ENCODE measurements at regions not wholly inside any gene's neighbourhood (a gene's known extent, or its start where the extent isn't known, plus 50 kb on each side); places are given as distances from the start of the nearest gene placed in this dataset.

DNA sequence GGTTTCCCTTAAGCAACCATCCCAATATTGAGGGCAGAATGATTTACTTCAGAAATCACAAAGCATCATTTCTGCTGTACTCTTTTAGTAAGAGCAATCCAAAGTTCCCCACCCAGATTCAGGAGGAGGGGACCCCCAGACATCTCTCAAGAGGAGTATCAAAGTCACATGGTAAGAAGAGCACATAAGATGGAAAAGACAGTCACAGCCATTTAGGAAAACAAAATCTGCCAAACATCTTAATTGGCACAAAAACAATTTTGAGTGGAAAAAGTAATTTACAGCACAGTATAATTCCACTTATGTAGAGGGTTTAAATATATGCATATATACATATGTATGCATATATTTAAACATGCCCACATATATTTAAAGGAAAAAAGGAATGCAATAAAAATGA, 1329.0 kb upstream of the CELF2 start:
- Mint-ChIP-seq H3K4me3 (no peak overlapping the region), H3K36me3 (ENCODE audit: low read depth) (no peaks in the 10 kb centered on the region), H3K27ac (no peak overlapping the region), H3K9me3 (no peaks in the 10 kb centered on the region), H3K27me3 (peaks cover 4% of the 10 kb centered on the region), H3K4me1 (ENCODE audit: low read depth) (no peaks in the 10 kb centered on the region)

GRCh38 chr10:9707216-9707615, 1310.5 kb upstream of the CELF2 start:
- no peak overlapping the region for H3K27ac Mint-ChIP-seq
- H3K36me3 Mint-ChIP-seq (ENCODE audit: low read depth): no peaks in the 10 kb centered on the region
- H3K9me3 Mint-ChIP-seq: peaks cover 6% of the 10 kb centered on the region
- H3K4me3 Mint-ChIP-seq: no peak overlapping the region
- H3K27me3 Mint-ChIP-seq: peaks cover 3% of the 10 kb centered on the region
- no peaks in the 10 kb centered on the region for H3K4me1 Mint-ChIP-seq (ENCODE audit: low read depth)

- H3K9me3 Mint-ChIP-seq: peaks cover 9% of the 10 kb centered on the region
Observed at GRCh38 chr10:9709849-9710248, 1307.8 kb upstream of the CELF2 start.

GRCh38 chr10:9712393-9712792, 1305.3 kb upstream of the CELF2 start:
- Mint-ChIP-seq H3K27ac (no peak overlapping the region), H3K36me3 (ENCODE audit: low read depth) (no peaks in the 10 kb centered on the region), H3K4me3 (no peak overlapping the region), H3K4me1 (ENCODE audit: low read depth) (no peaks in the 10 kb centered on the region), H3K9me3 (peaks cover 9% of the 10 kb centered on the region), H3K27me3 (no peaks in the 10 kb centered on the region)

More at GRCh38 chr10:9709849-9710248, 1307.8 kb upstream of the CELF2 start:
- no peaks in the 10 kb centered on the region for H3K27me3 Mint-ChIP-seq
- no peaks in the 10 kb centered on the region for H3K4me1 Mint-ChIP-seq (ENCODE audit: low read depth)
- no peaks in the 10 kb centered on the region for H3K36me3 Mint-ChIP-seq (ENCODE audit: low read depth)
- H3K4me3 Mint-ChIP-seq: no peak overlapping the region
- H3K27ac Mint-ChIP-seq: no peak overlapping the region

DNA sequence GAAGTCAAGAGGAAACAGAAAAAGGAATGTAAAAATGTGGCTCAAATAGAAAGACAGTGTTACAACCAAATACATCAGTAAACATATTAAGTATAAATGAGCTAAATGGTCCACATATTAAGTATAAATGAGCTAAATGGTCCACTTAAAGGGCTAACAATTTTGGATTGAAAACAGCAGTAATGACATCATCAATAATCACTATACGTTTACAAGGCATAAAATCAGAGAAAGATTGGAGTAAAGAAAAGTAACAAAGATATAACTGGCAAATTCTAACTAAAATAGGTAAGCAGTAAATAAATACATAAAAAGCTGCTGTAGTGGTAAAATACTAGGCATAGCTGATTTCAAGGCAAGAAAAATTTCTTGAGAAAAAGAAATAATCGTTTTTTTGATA, 1298.4 kb upstream of the CELF2 start:
- Mint-ChIP-seq H3K4me1 (ENCODE audit: low read depth) (no peaks in the 10 kb centered on the region), H3K36me3 (ENCODE audit: low read depth) (no peaks in the 10 kb centered on the region), H3K27ac (no peak overlapping the region), H3K9me3 (peaks cover 12% of the 10 kb centered on the region), H3K4me3 (no peak overlapping the region), H3K27me3 (peaks cover 7% of the 10 kb centered on the region)

- Mint-ChIP-seq H3K4me3 (no peak overlapping the region), H3K36me3 (ENCODE audit: low read depth) (no peaks in the 10 kb centered on the region), H3K27ac (no peak overlapping the region), H3K4me1 (ENCODE audit: low read depth) (no peaks in the 10 kb centered on the region), H3K9me3 (peaks cover 4% of the 10 kb centered on the region), H3K27me3 (no peaks in the 10 kb centered on the region)
Observed at GRCh38 chr10:9733766-9734165, 1283.9 kb upstream of the CELF2 start.

DNA sequence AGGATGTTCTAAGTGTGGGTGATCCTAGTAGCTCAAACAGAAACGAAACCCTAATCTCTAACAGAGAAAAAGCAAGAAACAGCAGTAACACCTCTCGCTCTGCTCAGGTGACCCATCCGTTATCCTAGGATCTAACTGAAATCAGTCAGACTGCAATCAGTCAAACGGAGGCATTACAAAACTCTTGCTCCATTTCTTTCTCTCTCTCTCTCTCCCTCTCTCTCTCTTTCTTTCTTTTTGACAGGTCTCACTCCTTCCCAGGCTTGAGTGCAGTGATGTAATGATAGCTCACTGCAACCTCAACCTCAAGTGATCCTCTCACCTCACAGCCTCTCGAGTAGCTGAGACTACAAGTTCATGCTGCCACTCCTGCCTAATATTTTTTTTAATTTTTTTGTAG, 1283.5 kb upstream of the CELF2 start:
- no peaks in the 10 kb centered on the region for H3K36me3 Mint-ChIP-seq (ENCODE audit: low read depth)
- H3K27me3 Mint-ChIP-seq: no peaks in the 10 kb centered on the region
- no peaks in the 10 kb centered on the region for H3K9me3 Mint-ChIP-seq
- H3K4me3 Mint-ChIP-seq: no peak overlapping the region
- H3K4me1 Mint-ChIP-seq (ENCODE audit: low read depth): no peaks in the 10 kb centered on the region
- H3K27ac Mint-ChIP-seq: no peak overlapping the region

- Mint-ChIP-seq H3K27me3 (no peaks in the 10 kb centered on the region), H3K36me3 (ENCODE audit: low read depth) (no peaks in the 10 kb centered on the region), H3K27ac (no peak overlapping the region), H3K9me3 (no peaks in the 10 kb centered on the region), H3K4me3 (no peak overlapping the region), H3K4me1 (ENCODE audit: low read depth) (no peaks in the 10 kb centered on the region)
Observed at GRCh38 chr10:9735731-9736130, 1281.9 kb upstream of the CELF2 start.

- no peak overlapping the region for H3K4me3 Mint-ChIP-seq
- H3K27ac Mint-ChIP-seq: no peak overlapping the region
- H3K9me3 Mint-ChIP-seq: peaks cover 4% of the 10 kb centered on the region
- peaks cover 8% of the 10 kb centered on the region for H3K27me3 Mint-ChIP-seq
- H3K4me1 Mint-ChIP-seq (ENCODE audit: low read depth): no peaks in the 10 kb centered on the region
- H3K36me3 Mint-ChIP-seq (ENCODE audit: low read depth): no peaks in the 10 kb centered on the region
Observed at GRCh38 chr10:9743639-9744038, 1274.0 kb upstream of the CELF2 start.

GRCh38 chr10:9745158-9745557, 1272.5 kb upstream of the CELF2 start:
- peaks cover 8% of the 10 kb centered on the region for H3K27me3 Mint-ChIP-seq
- no peaks in the 10 kb centered on the region for H3K36me3 Mint-ChIP-seq (ENCODE audit: low read depth)
- H3K9me3 Mint-ChIP-seq: peaks cover 4% of the 10 kb centered on the region
- no peak overlapping the region for H3K4me3 Mint-ChIP-seq
- H3K4me1 Mint-ChIP-seq (ENCODE audit: low read depth): no peaks in the 10 kb centered on the region
- H3K27ac Mint-ChIP-seq: no peak overlapping the region

- Mint-ChIP-seq H3K27ac (no peak overlapping the region), H3K4me3 (no peak overlapping the region), H3K4me1 (ENCODE audit: low read depth) (no peaks in the 10 kb centered on the region), H3K36me3 (ENCODE audit: low read depth) (no peaks in the 10 kb centered on the region), H3K27me3 (peaks cover 3% of the 10 kb centered on the region), H3K9me3 (peaks cover 3% of the 10 kb centered on the region)
Observed at GRCh38 chr10:9757176-9757575, 1260.5 kb upstream of the CELF2 start.

DNA sequence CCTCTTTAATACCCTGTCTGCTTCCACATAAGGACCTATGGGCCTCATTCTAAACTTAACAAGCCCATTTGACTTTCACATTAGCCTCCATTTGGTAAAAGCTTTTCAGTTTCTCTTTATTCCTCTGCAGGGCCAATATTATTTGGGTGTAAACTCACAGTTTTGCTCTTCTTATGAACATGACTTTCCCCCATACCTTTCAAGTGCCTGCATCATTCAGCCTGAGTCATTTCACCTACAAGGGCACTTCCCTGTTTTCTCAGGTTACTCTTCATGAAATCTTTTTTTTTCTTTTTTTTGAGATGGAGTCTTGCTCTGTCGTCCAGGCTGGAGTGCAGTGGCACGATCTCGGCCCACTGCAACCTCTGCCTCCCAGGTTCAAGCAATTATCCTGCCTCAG, 1258.1 kb upstream of the CELF2 start:
- Mint-ChIP-seq H3K4me1 (ENCODE audit: low read depth) (no peaks in the 10 kb centered on the region), H3K27ac (no peak overlapping the region), H3K9me3 (peaks cover 3% of the 10 kb centered on the region), H3K4me3 (no peak overlapping the region), H3K27me3 (no peaks in the 10 kb centered on the region), H3K36me3 (ENCODE audit: low read depth) (no peaks in the 10 kb centered on the region)

- Mint-ChIP-seq H3K4me3 (no peak overlapping the region), H3K27me3 (no peaks in the 10 kb centered on the region), H3K4me1 (ENCODE audit: low read depth) (no peaks in the 10 kb centered on the region), H3K36me3 (ENCODE audit: low read depth) (no peaks in the 10 kb centered on the region), H3K9me3 (peaks cover 3% of the 10 kb centered on the region), H3K27ac (no peak overlapping the region)
Observed at GRCh38 chr10:9762966-9763656, 1254.6 kb upstream of the CELF2 start.

GRCh38 chr10:9766762-9767161, 1250.9 kb upstream of the CELF2 start:
- Mint-ChIP-seq H3K4me3 (no peak overlapping the region), H3K27ac (no peak overlapping the region), H3K27me3 (peaks cover 9% of the 10 kb centered on the region), H3K9me3 (no peaks in the 10 kb centered on the region), H3K36me3 (ENCODE audit: low read depth) (no peaks in the 10 kb centered on the region), H3K4me1 (ENCODE audit: low read depth) (no peaks in the 10 kb centered on the region)

- H3K9me3 Mint-ChIP-seq: no peaks in the 10 kb centered on the region
- H3K27ac Mint-ChIP-seq: no peak overlapping the region
- no peaks in the 10 kb centered on the region for H3K36me3 Mint-ChIP-seq (ENCODE audit: low read depth)
- H3K4me1 Mint-ChIP-seq (ENCODE audit: low read depth): no peaks in the 10 kb centered on the region
- no peak overlapping the region for H3K4me3 Mint-ChIP-seq
- peaks cover 7% of the 10 kb centered on the region for H3K27me3 Mint-ChIP-seq
Observed at GRCh38 chr10:9781666-9782065, 1236.0 kb upstream of the CELF2 start.

DNA sequence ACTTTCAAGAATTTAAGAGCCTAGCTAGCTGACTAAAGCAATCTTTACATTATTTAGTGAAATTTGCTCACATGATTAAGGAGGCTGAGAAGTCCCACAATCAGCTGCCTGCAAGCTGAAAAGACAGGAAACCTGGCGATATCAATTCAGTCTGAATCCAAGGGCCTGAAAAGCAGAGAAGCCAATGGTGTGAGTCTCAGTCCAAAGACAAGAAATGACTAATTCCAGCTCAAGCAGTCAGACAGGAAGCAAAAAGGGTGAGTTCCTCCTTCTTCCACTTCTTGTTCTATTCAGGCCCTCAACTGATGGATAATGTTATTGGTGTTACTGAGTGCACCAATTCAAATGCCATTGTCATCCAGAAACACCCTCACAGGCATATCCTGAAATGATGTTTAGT, 1231.6 kb upstream of the CELF2 start:
- Mint-ChIP-seq H3K27me3 (peaks cover 4% of the 10 kb centered on the region), H3K9me3 (no peaks in the 10 kb centered on the region), H3K4me1 (ENCODE audit: low read depth) (no peaks in the 10 kb centered on the region), H3K36me3 (ENCODE audit: low read depth) (no peaks in the 10 kb centered on the region), H3K4me3 (no peak overlapping the region), H3K27ac (no peak overlapping the region)

Data from stimulated activated naive CD8-positive, alpha-beta T cell treated with anti-CD3 and anti-CD28 coated beads, Interleukin-15, Interleukin-2, amounts not matched to agents 100 ng/mL and 50 ng/mL, for 24 hours (primary cell).